Neural crest cell (in vitro differentiated cells): ENCODE measurements at regions not wholly inside any gene's neighbourhood (a gene's known extent, or its start where the extent isn't known, plus 50 kb on each side); places are given as distances from the start of the nearest gene placed in this dataset.

ENCODE experiments used
- DNase-seq: peaks from one replicate; pipeline ENCODE4 v3.0.0; 2021; ENCODE audit warnings: low read depth, mixed read lengths, low spot score
- H3K27ac Mint-ChIP-seq: one replicate; pipeline ENCODE4 v1.8.0; 2021; ENCODE audit warnings: mild to moderate bottlenecking, mixed read lengths; ENCODE audit not compliant: unreplicated experiment
- H3K27me3 Mint-ChIP-seq: 2 replicates; pipeline ENCODE4 v1.8.0; 2021; ENCODE audit warnings: low read depth, mild to moderate bottlenecking, mixed read lengths
- H3K36me3 Mint-ChIP-seq: 2 replicates; pipeline ENCODE4 v1.8.0; 2021; ENCODE audit warnings: low read depth, mild to moderate bottlenecking, mixed read lengths
- H3K4me1 Mint-ChIP-seq: 2 replicates; pipeline ENCODE4 v1.8.0; 2021; ENCODE audit warnings: mixed read lengths
- H3K4me3 Mint-ChIP-seq: one replicate; pipeline ENCODE4 v1.8.0; 2021; ENCODE audit warnings: mild to moderate bottlenecking, mixed read lengths
- H3K9me3 Mint-ChIP-seq: 2 replicates; pipeline ENCODE4 v1.8.0; 2021; ENCODE audit warnings: mixed read lengths
- TF ChIP-seq, protein P1 (sequence below): fragments of 200-600 bp; sonication (generic); conservative IDR thresholded peaks from 2 replicates; pipeline ENCODE4 v1.5.0; 2021; ENCODE audit warnings: antibody characterized with exemption, mild to moderate bottlenecking

DNA sequence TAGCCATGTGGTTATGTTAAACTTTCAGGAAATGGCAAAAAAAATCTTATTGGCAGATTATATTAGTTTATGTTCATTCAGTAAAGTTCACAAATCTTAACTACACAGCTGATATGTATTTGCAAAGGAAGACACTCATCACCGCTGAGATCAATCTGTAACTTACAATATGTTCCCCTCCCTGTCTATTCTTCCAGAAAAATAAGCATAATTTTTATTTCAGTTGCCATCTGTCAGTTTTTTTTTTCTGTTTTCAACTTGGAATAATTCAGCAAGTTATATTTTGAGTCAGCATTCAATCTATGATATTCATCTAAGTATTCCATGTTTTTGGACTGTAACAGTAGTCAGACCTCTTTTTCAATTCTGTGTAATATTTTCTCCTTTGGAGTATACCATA is 1019.9 kb upstream of the PTPRD start:
- TF ChIP-seq, protein P1, sequence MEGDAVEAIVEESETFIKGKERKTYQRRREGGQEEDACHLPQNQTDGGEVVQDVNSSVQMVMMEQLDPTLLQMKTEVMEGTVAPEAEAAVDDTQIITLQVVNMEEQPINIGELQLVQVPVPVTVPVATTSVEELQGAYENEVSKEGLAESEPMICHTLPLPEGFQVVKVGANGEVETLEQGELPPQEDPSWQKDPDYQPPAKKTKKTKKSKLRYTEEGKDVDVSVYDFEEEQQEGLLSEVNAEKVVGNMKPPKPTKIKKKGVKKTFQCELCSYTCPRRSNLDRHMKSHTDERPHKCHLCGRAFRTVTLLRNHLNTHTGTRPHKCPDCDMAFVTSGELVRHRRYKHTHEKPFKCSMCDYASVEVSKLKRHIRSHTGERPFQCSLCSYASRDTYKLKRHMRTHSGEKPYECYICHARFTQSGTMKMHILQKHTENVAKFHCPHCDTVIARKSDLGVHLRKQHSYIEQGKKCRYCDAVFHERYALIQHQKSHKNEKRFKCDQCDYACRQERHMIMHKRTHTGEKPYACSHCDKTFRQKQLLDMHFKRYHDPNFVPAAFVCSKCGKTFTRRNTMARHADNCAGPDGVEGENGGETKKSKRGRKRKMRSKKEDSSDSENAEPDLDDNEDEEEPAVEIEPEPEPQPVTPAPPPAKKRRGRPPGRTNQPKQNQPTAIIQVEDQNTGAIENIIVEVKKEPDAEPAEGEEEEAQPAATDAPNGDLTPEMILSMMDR = no peak
- H3K27ac Mint-ChIP-seq = no peak overlapping the region
- no peaks in the 10 kb centered on the region for H3K36me3 Mint-ChIP-seq
- peaks cover 8% of the 10 kb centered on the region for H3K9me3 Mint-ChIP-seq
- DNase-seq = no peak
- no peaks in the 10 kb centered on the region for H3K4me1 Mint-ChIP-seq
- no peak overlapping the region for H3K4me3 Mint-ChIP-seq
- H3K27me3 Mint-ChIP-seq = no peaks in the 10 kb centered on the region

DNA sequence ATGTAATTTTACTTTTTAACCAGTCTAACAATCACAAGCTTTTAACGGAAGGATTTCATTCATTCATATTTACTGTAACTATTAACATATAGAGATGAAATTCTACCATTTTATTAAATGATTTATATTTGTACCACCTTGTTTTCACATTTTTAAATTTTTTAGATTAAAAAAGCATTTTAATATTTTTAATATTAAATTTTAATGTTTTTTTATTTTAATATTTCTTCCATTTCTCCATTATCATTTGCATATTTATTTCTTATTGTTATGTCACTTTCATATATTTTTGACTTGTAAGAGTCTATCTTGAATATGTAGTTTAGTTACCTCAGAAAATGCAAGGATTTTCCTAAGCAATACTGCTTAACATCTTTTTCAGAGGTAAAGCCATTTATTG is 1034.0 kb upstream of the PTPRD start:
- DNase-seq = no peak
- no peaks in the 10 kb centered on the region for H3K27me3 Mint-ChIP-seq

DNA sequence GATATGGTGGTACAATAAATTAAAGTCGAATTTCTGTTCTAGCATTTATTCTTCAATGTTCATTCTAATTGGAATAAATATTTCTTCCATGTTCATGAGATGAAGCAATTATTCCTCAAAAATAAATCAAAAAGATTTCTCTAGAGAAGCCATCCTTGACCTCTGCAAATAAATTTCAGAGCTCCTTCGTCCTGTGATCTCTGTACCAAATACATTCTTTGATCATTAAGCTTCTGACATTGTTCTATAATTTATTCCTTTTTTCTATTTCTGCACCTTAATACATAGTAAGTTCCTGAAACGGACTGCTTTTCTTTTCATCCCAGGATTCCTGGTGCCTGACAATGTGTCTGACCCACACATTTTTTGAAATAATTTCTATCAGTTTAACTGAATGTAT is 1039.3 kb upstream of the TYRP1 start:
- Mint-ChIP-seq H3K4me1 (no peaks in the 10 kb centered on the region), H3K27ac (no peak overlapping the region), H3K27me3 (no peaks in the 10 kb centered on the region), H3K9me3 (no peaks in the 10 kb centered on the region), H3K4me3 (no peak overlapping the region), H3K36me3 (no peaks in the 10 kb centered on the region)
- no peak for DNase-seq
- TF ChIP-seq, protein P1 = no peak

More for the DNA sequence above, 1034.0 kb upstream of the PTPRD start:
- TF ChIP-seq, protein P1 = no peak
- Mint-ChIP-seq H3K4me3 (no peak overlapping the region), H3K9me3 (peaks cover 2% of the 10 kb centered on the region), H3K36me3 (no peaks in the 10 kb centered on the region), H3K4me1 (no peaks in the 10 kb centered on the region), H3K27ac (no peak overlapping the region)

DNA sequence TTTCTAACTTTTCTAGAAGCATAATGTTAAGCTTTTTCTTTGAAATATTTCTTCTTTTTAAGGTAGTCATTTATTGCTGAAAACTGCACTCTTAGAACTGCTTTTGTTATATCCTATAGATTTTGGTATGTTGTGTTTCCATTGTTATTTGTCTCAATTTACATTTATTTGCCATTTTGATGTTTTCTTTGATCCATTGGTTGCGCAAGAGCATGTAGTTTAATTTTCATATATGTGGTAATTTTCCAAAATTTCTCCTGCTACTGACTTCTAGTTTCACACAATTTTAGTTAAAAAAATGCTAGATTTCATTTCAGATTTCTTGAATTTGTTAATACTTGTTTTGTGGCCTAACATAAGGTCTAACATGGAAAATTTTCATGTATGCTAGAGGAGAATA is 1029.3 kb upstream of the TYRP1 start:
- TF ChIP-seq, protein P1 = no peak
- no peak overlapping the region for H3K27ac Mint-ChIP-seq

DNA sequence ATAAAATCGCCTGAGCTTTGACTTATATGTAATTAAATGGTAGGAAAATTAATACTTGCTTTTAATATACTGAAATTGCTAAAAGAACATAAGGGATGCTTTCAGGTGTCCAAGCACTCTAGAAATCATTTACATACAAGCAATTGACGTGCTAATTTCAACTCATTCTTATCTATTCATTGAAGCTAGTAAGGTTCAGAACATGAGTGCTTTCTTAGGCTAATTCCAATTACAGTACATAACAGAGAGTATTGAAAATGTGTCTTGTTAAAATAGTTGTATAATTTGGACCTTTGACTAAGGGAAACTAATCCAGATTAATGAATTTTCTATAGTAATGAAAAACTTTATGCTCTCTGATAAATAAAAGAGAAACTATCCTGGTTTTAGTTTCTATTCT is 1016.4 kb upstream of the TYRP1 start:
- DNase-seq = no peak
- Mint-ChIP-seq H3K27me3 (no peaks in the 10 kb centered on the region), H3K36me3 (no peaks in the 10 kb centered on the region), H3K27ac (no peak overlapping the region), H3K4me3 (no peak overlapping the region), H3K9me3 (peaks cover 3% of the 10 kb centered on the region), H3K4me1 (no peaks in the 10 kb centered on the region)
- TF ChIP-seq, protein P1 = no peak

More for the DNA sequence above, 1029.3 kb upstream of the TYRP1 start:
- H3K9me3 Mint-ChIP-seq = peaks cover 6% of the 10 kb centered on the region
- H3K36me3 Mint-ChIP-seq = no peaks in the 10 kb centered on the region
- DNase-seq = no peak
- no peak overlapping the region for H3K4me3 Mint-ChIP-seq
- no peaks in the 10 kb centered on the region for H3K27me3 Mint-ChIP-seq
- H3K4me1 Mint-ChIP-seq = no peaks in the 10 kb centered on the region

DNA sequence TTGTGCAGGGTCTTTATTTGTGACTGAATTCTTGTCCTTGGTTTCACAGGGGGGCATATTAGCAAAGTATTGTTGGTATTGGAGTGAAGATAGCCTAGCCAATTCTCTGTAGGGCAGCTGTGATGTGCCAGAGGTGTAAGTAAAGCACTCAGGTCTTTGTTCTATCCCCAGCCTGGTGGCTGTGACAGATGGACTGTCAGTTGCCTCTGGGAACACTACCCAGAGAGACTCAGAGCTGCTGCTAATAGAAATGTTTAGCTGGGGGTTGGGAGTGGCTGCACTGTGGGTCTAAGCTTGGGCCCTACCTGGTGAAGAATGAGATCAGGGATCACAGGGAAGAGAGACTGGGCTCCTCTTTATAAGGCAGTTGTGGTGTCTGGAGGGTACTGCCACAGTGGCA is 1006.5 kb upstream of the TYRP1 start:
- Mint-ChIP-seq H3K9me3 (no peaks in the 10 kb centered on the region), H3K4me1 (peaks cover 5% of the 10 kb centered on the region), H3K27me3 (no peaks in the 10 kb centered on the region), H3K4me3 (no peak overlapping the region), H3K27ac (no peak overlapping the region), H3K36me3 (no peaks in the 10 kb centered on the region)
- TF ChIP-seq, protein P1 = no peak
- no peak for DNase-seq
